ENCODE measurements at regions not wholly inside any gene's neighbourhood (a gene's known extent, or its start where the extent isn't known, plus 50 kb on each side); places are given as distances from the start of the nearest gene placed in this dataset.
"Not testable (repeated sequence)": the region's sequence is repeated elsewhere in the genome, so short reads cannot be mapped to it uniquely, and the experiment has no call there.

GRCh38 chr10:45056806-45057205, 56.1 kb downstream of the ZNF22 start:
- in situ Hi-C loops (cut with MboI; ENCODE audit: low sequenced_read_pairs, unreplicated experiment); DNase-seq (ENCODE audit: low spot score): not testable (repeated sequence)

GRCh38 chr10:45058580-45058979, 57.9 kb downstream of the ZNF22 start:
- in situ Hi-C loops (cut with MboI; ENCODE audit: low sequenced_read_pairs, unreplicated experiment): no loop called here
- no peak for DNase-seq (ENCODE audit: low spot score)
- TF ChIP-seq CTCF (IDR thresholded peaks at IDR 0.05; ENCODE audit: borderline replicate concordance, control extremely low read depth, extremely low read depth, insufficient read depth, missing control alignments): no peak

GRCh38 chr10:45058992-45059561, 58.4 kb downstream of the ZNF22 start:
- TF ChIP-seq CTCF (IDR thresholded peaks at IDR 0.05; ENCODE audit: borderline replicate concordance, control extremely low read depth, extremely low read depth, insufficient read depth, missing control alignments): no peak
- no peak for DNase-seq (ENCODE audit: low spot score)
- in situ Hi-C loops (cut with MboI; ENCODE audit: low sequenced_read_pairs, unreplicated experiment): no loop called here

GRCh38 chr10:45059632-45060031, 58.9 kb downstream of the ZNF22 start:
- TF ChIP-seq CTCF (IDR thresholded peaks at IDR 0.05; ENCODE audit: borderline replicate concordance, control extremely low read depth, extremely low read depth, insufficient read depth, missing control alignments): no peak
- no peak for DNase-seq (ENCODE audit: low spot score)
- in situ Hi-C loops (cut with MboI; ENCODE audit: low sequenced_read_pairs, unreplicated experiment): no loop called here

- no peak for TF ChIP-seq CTCF (IDR thresholded peaks at IDR 0.05; ENCODE audit: borderline replicate concordance, control extremely low read depth, extremely low read depth, insufficient read depth, missing control alignments)
- in situ Hi-C loops (cut with MboI; ENCODE audit: low sequenced_read_pairs, unreplicated experiment): no loop called here
- no peak for DNase-seq (ENCODE audit: low spot score)
Observed at GRCh38 chr10:45061982-45062381, 61.3 kb downstream of the ZNF22 start.

GRCh38 chr10:45063591-45064231, 63.0 kb downstream of the ZNF22 start:
- in situ Hi-C loops (cut with MboI; ENCODE audit: low sequenced_read_pairs, unreplicated experiment): no loop called here
- no peak for TF ChIP-seq CTCF (IDR thresholded peaks at IDR 0.05; ENCODE audit: borderline replicate concordance, control extremely low read depth, extremely low read depth, insufficient read depth, missing control alignments)

GRCh38 chr10:45064998-45065397, 64.3 kb downstream of the ZNF22 start:
- no peak for DNase-seq (ENCODE audit: low spot score)
- in situ Hi-C loops (cut with MboI; ENCODE audit: low sequenced_read_pairs, unreplicated experiment): no loop called here
- no peak for TF ChIP-seq CTCF (IDR thresholded peaks at IDR 0.05; ENCODE audit: borderline replicate concordance, control extremely low read depth, extremely low read depth, insufficient read depth, missing control alignments)

More at GRCh38 chr10:45063591-45064231, 63.0 kb downstream of the ZNF22 start:
- no peak for DNase-seq (ENCODE audit: low spot score)
